SK-N-SH (cell line): ENCODE measurements at regions not wholly inside any gene's neighbourhood (a gene's known extent, or its start where the extent isn't known, plus 50 kb on each side); places are given as distances from the start of the nearest gene placed in this dataset.

Experiments
- CTCF ChIP-seq: fragments of 200-600 bp; sonication (generic); IDR thresholded peaks from 2 replicates; pipeline ENCODE4 v1.6.1; 2017; ENCODE audit warnings: antibody characterized with exemption, mild to moderate bottlenecking, moderate library complexity
- EP300 ChIP-seq, 2 experiments: IDR thresholded peaks; 2 replicates each; pipeline versions ENCODE4 v1.4.0 to v1.6.1; 2012; ENCODE audit warnings: borderline replicate concordance in 1 of 2, low read depth in 1 of 2, low read length in 1 of 2
- EZH2phosphoT487 ChIP-seq: fragments of 200-600 bp; sonication (generic); IDR thresholded peaks from 2 replicates; pipeline ENCODE4 v1.6.1; 2017; ENCODE audit warnings: low read depth, mixed run types, mild to moderate bottlenecking, antibody characterized with exemption, moderate library complexity, borderline replicate concordance
- MAX ChIP-seq: IDR thresholded peaks from 2 replicates; pipeline ENCODE4 v1.4.0; 2012; ENCODE audit warnings: low read depth
- NRF1 ChIP-seq: IDR thresholded peaks from 2 replicates; pipeline ENCODE4 v1.6.1; 2012; ENCODE audit warnings: low read depth, mild to moderate bottlenecking, low read length
- PBX3 ChIP-seq: IDR thresholded peaks from 2 replicates; pipeline ENCODE4; 2012
- POLR2AphosphoS5 ChIP-seq: IDR thresholded peaks from 2 replicates; pipeline ENCODE4 v1.6.1; 2012; ENCODE audit warnings: low read depth, low read length
- RAD21 ChIP-seq: IDR thresholded peaks from 2 replicates; pipeline ENCODE4 v1.6.1; 2012; ENCODE audit warnings: mild to moderate bottlenecking, low read length
- RCOR1 ChIP-seq: fragments of 150-350 bp; IDR thresholded peaks from 2 replicates; pipeline ENCODE4 v1.6.1; 2017; ENCODE audit warnings: antibody characterized with exemption, low read length
- REST ChIP-seq: IDR thresholded peaks from 2 replicates; pipeline ENCODE4 v1.6.1; 2012; ENCODE audit warnings: mild to moderate bottlenecking, low read depth, low read length, moderate library complexity
- RFX5 ChIP-seq: IDR thresholded peaks from 2 replicates; pipeline ENCODE4 v1.6.1; 2012; ENCODE audit warnings: mild to moderate bottlenecking, improper control_type of control experiment, low read length
- TCF12 ChIP-seq: IDR thresholded peaks from 2 replicates; pipeline ENCODE4 v1.4.0; 2012
- YY1 ChIP-seq: IDR thresholded peaks from 2 replicates; pipeline ENCODE4 v1.4.0; 2012; ENCODE audit warnings: low read depth, mild to moderate bottlenecking
- ZBTB33 ChIP-seq: IDR thresholded peaks from 2 replicates; pipeline ENCODE4 v1.4.0; 2012; ENCODE audit warnings: low read depth, borderline replicate concordance

- TF ChIP-seq EP300 (IDR thresholded peaks at IDR 0.05; ENCODE audit: borderline replicate concordance in 1 of 2, low read depth in 1 of 2, low read length in 1 of 2): no peak
- no peak for TF ChIP-seq REST
- no peak for TF ChIP-seq CTCF
- TF ChIP-seq RFX5: no peak
- TF ChIP-seq RAD21: no peak
- no peak for TF ChIP-seq YY1
- no peak for TF ChIP-seq MAX
- TF ChIP-seq PBX3: no peak
- no peak for TF ChIP-seq ZBTB33
- no peak for TF ChIP-seq TCF12
- TF ChIP-seq POLR2AphosphoS5: no peak
- TF ChIP-seq EZH2phosphoT487: no peak
- TF ChIP-seq RCOR1: no peak
- no peak for TF ChIP-seq NRF1
These were observed 276.2 kb upstream of the ATP2B1 start for GRCh38 chr12:89984846-89985245.
